GM12874 (cell line): ENCODE measurements at regions not wholly inside any gene's neighbourhood (a gene's known extent, or its start where the extent isn't known, plus 50 kb on each side); places are given as distances from the start of the nearest gene placed in this dataset.

Source experiments
- CTCF ChIP-seq: IDR thresholded peaks from 2 replicates; pipeline ENCODE4 v1.5.1; 2011; ENCODE audit warnings: low read depth, mild to moderate bottlenecking, control low read depth, low read length, moderate library complexity; ENCODE audit not compliant: insufficient read depth

- TF ChIP-seq CTCF = no peak
These were observed 89.1 kb upstream of the PTPRD start for GRCh38 chr9:10701906-10702305.

- TF ChIP-seq CTCF = no peak
These were observed 90.3 kb upstream of the PTPRD start for GRCh38 chr9:10703139-10703538.

GRCh38 chr9:10704720-10705119, 91.9 kb upstream of the PTPRD start:
- no peak for TF ChIP-seq CTCF

GRCh38 chr9:10705383-10705782, 92.6 kb upstream of the PTPRD start:
- TF ChIP-seq CTCF = no peak

GRCh38 chr9:10706788-10707187, 94.0 kb upstream of the PTPRD start:
- TF ChIP-seq CTCF = no peak

- no peak for TF ChIP-seq CTCF
These were observed 108.5 kb upstream of the PTPRD start for GRCh38 chr9:10721301-10721700.

- TF ChIP-seq CTCF = no peak
These were observed 116.4 kb upstream of the PTPRD start for GRCh38 chr9:10729213-10729612.

- no peak for TF ChIP-seq CTCF
These were observed 131.9 kb upstream of the PTPRD start for GRCh38 chr9:10744669-10745068.
